OCI-LY1 (cell line): ENCODE measurements at regions not wholly inside any gene's neighbourhood (a gene's known extent, or its start where the extent isn't known, plus 50 kb on each side); places are given as distances from the start of the nearest gene placed in this dataset.

Source experiments
- CTCF ChIP-seq: fragments of 200-600 bp; sonication (generic), shearing (Covaris generic); IDR thresholded peaks from 2 replicates; pipeline ENCODE4 v1.5.1; 2017; ENCODE audit warnings: mild to moderate bottlenecking, antibody characterized with exemption, low read length, moderate library complexity, mixed read lengths
- EZH2 ChIP-seq: fragments of 200-600 bp; sonication (generic), shearing (Covaris generic); IDR thresholded peaks from 2 replicates; pipeline ENCODE4 v1.8.0; 2017; ENCODE audit warnings: borderline replicate concordance, mixed run types, mild to moderate bottlenecking, antibody characterized with exemption, low read length, moderate library complexity, mixed read lengths

GRCh38 chr13:70789751-70790150, 681.5 kb upstream of the KLHL1 start:
- TF ChIP-seq CTCF (no peak), EZH2 (no peak)
